ENCODE measurements at regions not wholly inside any gene's neighbourhood (a gene's known extent, or its start where the extent isn't known, plus 50 kb on each side); places are given as distances from the start of the nearest gene placed in this dataset.
"Not testable (repeated sequence)": the region's sequence is repeated elsewhere in the genome, so short reads cannot be mapped to it uniquely, and the experiment has no call there.

- Histone ChIP-seq H3K27ac (no peak overlapping the region), H3K4me3 (no peak overlapping the region)
Observed at GRCh38 chr4:75195111-75195510, 262.2 kb downstream of the PARM1 start.

GRCh38 chr4:75194180-75194579 is 261.3 kb downstream of the PARM1 start:
- Histone ChIP-seq H3K4me3 (no peak overlapping the region), H3K27ac (no peak overlapping the region)

GRCh38 chr4:75192182-75192581 is 259.3 kb downstream of the PARM1 start:
- H3K27ac ChIP-seq, H3K4me3 ChIP-seq: not testable (repeated sequence)

GRCh38 chr4:75189711-75190335 is 256.9 kb downstream of the PARM1 start:
- H3K4me3 ChIP-seq: no peak overlapping the region
- no peak overlapping the region for H3K27ac ChIP-seq

- H3K4me3 ChIP-seq: no peak overlapping the region
- H3K27ac ChIP-seq: peak overlapping the region in 2 of 21 experiments; percentile 9 to 47
Observed at GRCh38 chr4:75180790-75181776, 248.2 kb downstream of the PARM1 start.

GRCh38 chr4:75180217-75180616 is 247.3 kb downstream of the PARM1 start:
- peak overlapping the region in 1 of 21 experiments; percentile 9 for H3K27ac ChIP-seq
- no peak overlapping the region for H3K4me3 ChIP-seq

GRCh38 chr4:75179510-75179909 is 246.6 kb downstream of the PARM1 start:
- no peak overlapping the region for H3K27ac ChIP-seq

GRCh38 chr4:75172551-75172950 is 239.6 kb downstream of the PARM1 start:
- no peak overlapping the region for H3K4me3 ChIP-seq

More at GRCh38 chr4:75179510-75179909, 246.6 kb downstream of the PARM1 start:
- no peak overlapping the region for H3K4me3 ChIP-seq

GRCh38 chr4:75169427-75169826 is 236.5 kb downstream of the PARM1 start:
- H3K27ac ChIP-seq: no peak overlapping the region

More at GRCh38 chr4:75172551-75172950, 239.6 kb downstream of the PARM1 start:
- H3K27ac ChIP-seq: no peak overlapping the region

GRCh38 chr4:75169020-75169419 is 236.1 kb downstream of the PARM1 start:
- Histone ChIP-seq H3K4me3 (no peak overlapping the region), H3K27ac (no peak overlapping the region)

More at GRCh38 chr4:75169427-75169826, 236.5 kb downstream of the PARM1 start:
- H3K4me3 ChIP-seq: no peak overlapping the region

GRCh38 chr4:75168548-75168947 is 235.6 kb downstream of the PARM1 start:
- no peak overlapping the region for H3K27ac ChIP-seq
- H3K4me3 ChIP-seq: no peak overlapping the region

- not testable (repeated sequence) for H3K27ac ChIP-seq, H3K4me3 ChIP-seq
Observed at GRCh38 chr4:75165100-75165499, 232.2 kb downstream of the PARM1 start.

- Histone ChIP-seq H3K4me3 (no peak overlapping the region), H3K27ac (no peak overlapping the region)
Observed at GRCh38 chr4:75158451-75158850, 225.5 kb downstream of the PARM1 start.

- Histone ChIP-seq H3K27ac (no peak overlapping the region), H3K4me3 (no peak overlapping the region)
Observed at GRCh38 chr4:75154994-75155393, 222.1 kb downstream of the PARM1 start.

GRCh38 chr4:75146223-75146622 is 213.3 kb downstream of the PARM1 start:
- no peak overlapping the region for H3K27ac ChIP-seq

GRCh38 chr4:75144475-75144874 is 211.6 kb downstream of the PARM1 start:
- Histone ChIP-seq H3K27ac (no peak overlapping the region), H3K4me3 (no peak overlapping the region)

More at GRCh38 chr4:75146223-75146622, 213.3 kb downstream of the PARM1 start:
- H3K4me3 ChIP-seq: no peak overlapping the region

GRCh38 chr4:75142850-75143249 is 209.9 kb downstream of the PARM1 start:
- peak overlapping the region in 2 of 21 experiments; percentile 20 to 31 for H3K27ac ChIP-seq

GRCh38 chr4:75142382-75142781 is 209.5 kb downstream of the PARM1 start:
- Histone ChIP-seq H3K27ac (peak overlapping the region in 1 of 21 experiments; percentile 31), H3K4me3 (no peak overlapping the region)

More at GRCh38 chr4:75142850-75143249, 209.9 kb downstream of the PARM1 start:
- no peak overlapping the region for H3K4me3 ChIP-seq

- Histone ChIP-seq H3K27ac (no peak overlapping the region), H3K4me3 (no peak overlapping the region)
Observed at GRCh38 chr4:75141162-75141561, 208.2 kb downstream of the PARM1 start.

- no peak overlapping the region for H3K4me3 ChIP-seq
- H3K27ac ChIP-seq: no peak overlapping the region
Observed at GRCh38 chr4:75137302-75137701, 204.4 kb downstream of the PARM1 start.

Data from skin epidermis (tissue), 12 donors.